Mesenchymal stem cell (in vitro differentiated cells and primary cell): ENCODE measurements at regions not wholly inside any gene's neighbourhood (a gene's known extent, or its start where the extent isn't known, plus 50 kb on each side); places are given as distances from the start of the nearest gene placed in this dataset.
"Not testable (repeated sequence)": the region's sequence is repeated elsewhere in the genome, so short reads cannot be mapped to it uniquely, and the experiment has no call there.

Experiments used
- DNase-seq: peaks from one replicate; pipeline ENCODE4 v3.0.0-alpha.2; 2013
- H2AFZ ChIP-seq: one replicate; pipeline ENCODE4 v1.6.1; 2013; ENCODE audit warnings: low read depth, mild to moderate bottlenecking, control low read depth, inconsistent platforms, low read length, moderate library complexity
- H2AK5ac ChIP-seq: 2 replicates; pipeline ENCODE4 v1.6.1; 2013; ENCODE audit warnings: low read length, moderate library complexity, mild to moderate bottlenecking, inconsistent platforms; ENCODE audit not compliant: severe bottlenecking
- H2BK120ac ChIP-seq: one replicate; pipeline ENCODE4 v1.6.1; 2013; ENCODE audit warnings: low read depth, mild to moderate bottlenecking, inconsistent platforms, low read length, moderate library complexity
- H2BK12ac ChIP-seq, 2 experiments: one replicate each; pipeline ENCODE4 v1.6.1; 2013; ENCODE audit warnings: inconsistent platforms in 2 of 2, low read length in 2 of 2, mild to moderate bottlenecking in 2 of 2, moderate library complexity in 2 of 2, control low read depth in 1 of 2
- H2BK15ac ChIP-seq: one replicate; pipeline ENCODE4 v1.6.1; 2013; ENCODE audit warnings: mild to moderate bottlenecking, low read depth, inconsistent platforms; ENCODE audit not compliant: poor library complexity, severe bottlenecking
- H2BK5ac ChIP-seq: 2 replicates; pipeline ENCODE4 v1.6.1; 2013; ENCODE audit warnings: low read depth, mild to moderate bottlenecking, low read length, control low read depth, inconsistent platforms; ENCODE audit not compliant: poor library complexity, severe bottlenecking
- H3K14ac ChIP-seq, 2 experiments: one replicate each; pipeline ENCODE4 v1.6.1; 2013; ENCODE audit warnings: inconsistent platforms in 2 of 2, low read length in 2 of 2, control low read depth in 1 of 2, mild to moderate bottlenecking in 1 of 2, moderate library complexity in 1 of 2
- H3K18ac ChIP-seq, 2 experiments: one replicate each; pipeline ENCODE4 v1.6.1; 2013; ENCODE audit warnings: inconsistent platforms in 2 of 2, low read length in 2 of 2, control low read depth in 1 of 2, low read depth in 1 of 2, mild to moderate bottlenecking in 1 of 2
- H3K23ac ChIP-seq, 2 experiments: one replicate each; pipeline ENCODE4 v1.6.1; 2013; ENCODE audit warnings: inconsistent platforms in 2 of 2, low read length in 2 of 2, mild to moderate bottlenecking in 2 of 2, moderate library complexity in 2 of 2, control low read depth in 1 of 2
- H3K27ac ChIP-seq: 2 replicates; pipeline ENCODE4 v1.5.1; 2013; ENCODE audit warnings: mild to moderate bottlenecking, moderate library complexity, low read length, control low read depth, inconsistent platforms; ENCODE audit not compliant: poor library complexity, severe bottlenecking
- H3K27me3 ChIP-seq, 2 experiments: 2 replicates each; pipeline versions ENCODE4 v1.6.1 to v1.7.0; 2013; ENCODE audit warnings: low read length in 2 of 2, mild to moderate bottlenecking in 2 of 2, moderate library complexity in 2 of 2, control low read depth in 1 of 2, inconsistent platforms in 1 of 2; ENCODE audit not compliant: control insufficient read depth in 1 of 2, insufficient read depth in 1 of 2
- H3K36me3 ChIP-seq, 2 experiments: 2 replicates each; pipeline versions ENCODE4 v1.6.1 to v1.7.0; 2013; ENCODE audit warnings: low read length in 2 of 2, control low read depth in 1 of 2, inconsistent platforms in 1 of 2, low read depth in 1 of 2, mild to moderate bottlenecking in 1 of 2; ENCODE audit not compliant: insufficient read depth in 2 of 2, control insufficient read depth in 1 of 2
- H3K4ac ChIP-seq, 2 experiments: one replicate each; pipeline ENCODE4 v1.6.1; 2013; ENCODE audit warnings: inconsistent platforms in 2 of 2, low read length in 2 of 2, mild to moderate bottlenecking in 2 of 2, moderate library complexity in 2 of 2, control low read depth in 1 of 2, low read depth in 1 of 2
- H3K4me1 ChIP-seq: 2 replicates; pipeline ENCODE4 v1.6.1; 2013; ENCODE audit warnings: low read depth, low read length, control low read depth; ENCODE audit not compliant: control insufficient read depth, insufficient read depth
- H3K4me2 ChIP-seq: 2 replicates; pipeline ENCODE4 v1.6.1; 2013; ENCODE audit warnings: low read length, mild to moderate bottlenecking, inconsistent platforms; ENCODE audit not compliant: poor library complexity, severe bottlenecking
- H3K4me3 ChIP-seq, 2 experiments: 2 replicates each; pipeline versions ENCODE4 v1.5.1 to v1.7.0; 2013; ENCODE audit warnings: low read length in 2 of 2, mild to moderate bottlenecking in 2 of 2, control low read depth in 1 of 2, low read depth in 1 of 2; ENCODE audit not compliant: insufficient read depth in 1 of 2
- H3K79me1 ChIP-seq: replicated peaks from 2 replicates; pipeline ENCODE4 v1.6.1; 2013; ENCODE audit warnings: mild to moderate bottlenecking, control low read depth, low read length, inconsistent platforms; ENCODE audit not compliant: poor library complexity, severe bottlenecking
- H3K9ac ChIP-seq: 2 replicates; pipeline ENCODE4 v1.7.0; 2013; ENCODE audit warnings: mild to moderate bottlenecking, low read length, moderate library complexity
- H3K9me3 ChIP-seq: 2 replicates; pipeline ENCODE4 v1.7.0; 2013; ENCODE audit warnings: mild to moderate bottlenecking, low read length; ENCODE audit not compliant: control insufficient read depth
- H4K8ac ChIP-seq: one replicate; pipeline ENCODE4 v1.6.1; 2013; ENCODE audit warnings: inconsistent platforms, mild to moderate bottlenecking, low read length, moderate library complexity
- H4K91ac ChIP-seq: one replicate; pipeline ENCODE4 v1.6.1; 2013; ENCODE audit warnings: mild to moderate bottlenecking, low read length, inconsistent platforms
- whole genome bisulfite sequencing: methylation state at CpG from one replicate; pipeline ENCODE4 v1.1.7; 2013; ENCODE audit warnings: mixed read lengths; 5-methylcytosine and 5-hydroxymethylcytosine counted together

DNA sequence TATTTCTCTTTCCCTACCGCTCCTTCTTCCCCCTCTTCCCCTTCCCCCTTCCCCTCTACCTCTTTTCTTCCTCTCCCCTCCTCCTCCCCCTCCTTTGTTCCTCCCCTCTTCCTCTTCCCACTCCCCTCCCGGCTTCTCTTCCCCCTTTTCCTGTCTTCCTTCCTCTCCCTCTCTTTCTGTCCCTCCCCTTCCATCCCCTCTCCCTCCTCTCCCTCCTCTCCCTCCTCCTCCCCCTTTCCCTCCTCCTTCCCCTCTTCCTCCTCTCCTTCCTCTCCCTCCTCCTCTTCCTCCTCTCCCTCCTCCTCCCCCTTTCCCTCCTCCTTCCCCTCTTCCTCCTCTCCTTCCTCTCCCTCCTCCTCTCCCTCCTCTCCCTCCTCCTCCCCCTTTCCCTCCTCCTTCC lies 81.5 kb downstream of the TFAP2C start:
- H3K4me3 ChIP-seq, H3K36me3 ChIP-seq, H2BK12ac ChIP-seq, H3K18ac ChIP-seq, DNase-seq, H3K4me2 ChIP-seq, H3K4ac ChIP-seq, H4K8ac ChIP-seq, H2BK5ac ChIP-seq, H3K79me1 ChIP-seq, H2BK15ac ChIP-seq, H4K91ac ChIP-seq, H3K23ac ChIP-seq, H3K9ac ChIP-seq, H3K9me3 ChIP-seq, H2AK5ac ChIP-seq, H2AFZ ChIP-seq, H2BK120ac ChIP-seq, H3K27ac ChIP-seq, H3K14ac ChIP-seq, H3K4me1 ChIP-seq: not testable (repeated sequence)
- H3K27me3 ChIP-seq, result peaks cover 0 to 14% of the 10 kb centered on the region in 2 experiments
- 81% methylated on average over 2 of the region's 2 CpGs for WGBS

DNA sequence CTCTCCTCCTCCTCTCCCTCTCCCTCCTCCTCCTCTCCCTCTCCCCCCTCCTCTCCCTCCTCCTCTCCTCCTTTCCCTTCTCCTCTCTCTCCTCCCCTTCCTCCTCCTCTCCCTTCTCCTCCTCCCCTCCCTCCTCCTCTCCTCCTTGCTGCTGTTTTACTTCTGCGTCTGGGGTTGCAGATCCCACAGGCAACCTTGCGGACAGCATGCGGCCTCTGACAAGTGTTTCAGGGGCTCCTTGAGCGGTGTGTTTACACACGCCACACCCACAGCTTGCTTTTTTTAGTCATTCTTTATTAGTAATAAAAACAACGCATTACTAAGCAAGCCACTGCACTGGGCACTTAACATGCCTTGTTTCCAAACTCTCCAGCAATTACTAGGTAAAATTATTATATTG lies 81.9 kb downstream of the TFAP2C start:
- H2AFZ ChIP-seq, result no peak overlapping the region
- WGBS, result 8% methylated on average over 5 of the region's 6 CpGs
- H3K9me3 ChIP-seq, result no peaks in the 10 kb centered on the region
- no peak overlapping the region for H2BK120ac ChIP-seq
- peaks cover 0 to 14% of the 10 kb centered on the region in 2 experiments for H3K27me3 ChIP-seq
- H3K9ac ChIP-seq, result no peak overlapping the region
- no peak overlapping the region for H2BK12ac ChIP-seq
- peaks cover 10% of the 10 kb centered on the region for H3K4me1 ChIP-seq
- no peaks in the 10 kb centered on the region for H3K79me1 ChIP-seq
- no peak overlapping the region for H3K27ac ChIP-seq
- H3K4me3 ChIP-seq, result no peak overlapping the region
- H3K36me3 ChIP-seq, result no peaks in the 10 kb centered on the region
- no peak overlapping the region for H3K23ac ChIP-seq
- DNase-seq, result peak; percentile 63
- no peak overlapping the region for H2BK5ac ChIP-seq
- no peak overlapping the region for H3K14ac ChIP-seq
- no peak overlapping the region for H3K4me2 ChIP-seq
- no peak overlapping the region for H4K91ac ChIP-seq
- no peak overlapping the region for H3K4ac ChIP-seq
- no peak overlapping the region for H4K8ac ChIP-seq
- no peak overlapping the region for H3K18ac ChIP-seq
- no peak overlapping the region for H2BK15ac ChIP-seq
- H2AK5ac ChIP-seq, result no peak overlapping the region

DNA sequence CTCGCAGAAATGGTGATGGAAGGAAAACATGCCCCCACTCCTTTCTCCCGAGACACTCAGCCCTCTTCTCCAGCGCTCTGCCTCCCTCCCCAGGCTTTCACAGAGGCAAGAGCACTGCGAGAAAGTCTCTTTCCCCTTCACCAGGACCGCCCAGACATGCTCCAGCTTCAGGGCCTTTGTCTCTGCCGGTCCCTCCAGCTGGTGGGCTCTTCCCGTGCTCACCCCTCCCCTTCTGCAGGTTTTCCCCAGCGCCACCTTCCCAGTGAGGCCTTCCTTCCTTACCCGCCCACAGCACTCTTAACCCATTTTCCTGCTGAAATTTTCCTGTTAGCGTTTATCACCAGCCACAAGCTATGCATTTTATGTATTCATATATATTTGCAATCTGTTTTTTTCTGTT lies 86.2 kb downstream of the TFAP2C start:
- Histone ChIP-seq H4K91ac (no peak overlapping the region), H3K79me1 (no peaks in the 10 kb centered on the region), H3K36me3 (no peaks in the 10 kb centered on the region), H4K8ac (no peak overlapping the region), H2AK5ac (no peak overlapping the region), H3K14ac (no peak overlapping the region), H3K4me2 (no peak overlapping the region), H3K27ac (no peak overlapping the region), H3K27me3 (peaks cover 0 to 5% of the 10 kb centered on the region in 2 experiments), H3K18ac (no peak overlapping the region), H3K4me3 (no peak overlapping the region), H2BK12ac (no peak overlapping the region), H2AFZ (no peak overlapping the region), H3K4me1 (peaks cover 10% of the 10 kb centered on the region), H3K4ac (no peak overlapping the region), H2BK120ac (no peak overlapping the region), H3K9ac (no peak overlapping the region), H3K23ac (no peak overlapping the region), H2BK15ac (no peak overlapping the region), H3K9me3 (no peaks in the 10 kb centered on the region), H2BK5ac (no peak overlapping the region)
- no peak for DNase-seq
- 46% methylated on average over 9 of the region's 10 CpGs for WGBS

DNA sequence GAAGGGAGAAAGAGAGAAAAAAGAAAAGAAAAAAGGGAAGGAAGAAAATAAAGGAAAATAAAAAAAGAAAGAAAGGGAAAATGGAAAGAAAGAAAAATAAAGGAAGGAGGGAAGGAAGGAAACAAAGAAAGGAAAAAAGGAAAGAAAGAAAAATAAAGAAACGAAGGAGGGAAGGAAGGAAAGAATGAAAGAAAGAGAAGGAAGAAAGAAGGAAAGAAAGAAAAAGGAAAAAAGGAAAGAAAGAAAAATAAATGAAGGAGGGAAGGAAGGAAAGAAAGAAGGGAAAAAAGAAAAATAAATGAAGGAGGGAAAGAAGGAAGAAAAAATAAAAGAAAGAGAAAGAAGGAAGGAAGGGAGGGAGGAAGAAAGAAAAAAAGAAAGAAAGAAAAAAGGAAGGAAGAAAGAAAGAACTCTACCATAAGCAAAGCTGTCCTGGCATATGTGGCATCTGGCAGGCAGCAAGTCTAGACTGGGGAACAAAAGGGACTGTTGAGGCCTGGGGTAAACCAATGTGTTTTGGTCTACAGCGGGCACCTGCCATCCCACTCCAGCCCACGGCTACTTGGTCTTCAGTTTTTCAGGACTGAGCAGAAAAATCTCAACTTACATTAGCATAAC lies 86.9 kb downstream of the TFAP2C start:
- 61% methylated on average over 3 of the region's 3 CpGs for WGBS
- H3K4me2 ChIP-seq, result no peak overlapping the region
- H3K4me1 ChIP-seq, result peaks cover 10% of the 10 kb centered on the region
- H4K91ac ChIP-seq, result no peak overlapping the region
- no peaks in the 10 kb centered on the region for H3K79me1 ChIP-seq
- H3K18ac ChIP-seq, result no peak overlapping the region
- H3K9ac ChIP-seq, result no peak overlapping the region
- no peak overlapping the region for H2BK12ac ChIP-seq
- H2BK120ac ChIP-seq, result no peak overlapping the region
- no peak overlapping the region for H4K8ac ChIP-seq
- no peak overlapping the region for H3K4ac ChIP-seq
- no peak overlapping the region for H2AFZ ChIP-seq
- H2BK15ac ChIP-seq, result no peak overlapping the region
- H2AK5ac ChIP-seq, result no peak overlapping the region
- H3K4me3 ChIP-seq, result no peak overlapping the region
- no peak overlapping the region for H3K23ac ChIP-seq
- no peaks in the 10 kb centered on the region for H3K9me3 ChIP-seq
- no peaks in the 10 kb centered on the region for H3K36me3 ChIP-seq
- no peak overlapping the region for H3K27ac ChIP-seq
- H2BK5ac ChIP-seq, result no peak overlapping the region
- H3K14ac ChIP-seq, result no peak overlapping the region
- no peak for DNase-seq
- H3K27me3 ChIP-seq, result peaks cover 0 to 5% of the 10 kb centered on the region in 2 experiments
